DOHH2 (cell line): ENCODE measurements at regions not wholly inside any gene's neighbourhood (a gene's known extent, or its start where the extent isn't known, plus 50 kb on each side); places are given as distances from the start of the nearest gene placed in this dataset.

Experiments
- H3F3A ChIP-seq: fragments of 200-600 bp; sonication (generic), shearing (Covaris generic); 2 replicates; pipeline ENCODE4 v1.6.0; 2016; ENCODE audit warnings: antibody characterized with exemption, mild to moderate bottlenecking; ENCODE audit not compliant: control insufficient read depth, insufficient read depth
- H3K27ac ChIP-seq: fragments of 200-600 bp; sonication (generic); 2 replicates; pipeline ENCODE4 v1.5.1; 2014; ENCODE audit warnings: low read depth, mild to moderate bottlenecking, low read length, moderate library complexity
- H3K27me3 ChIP-seq: fragments of 200-600 bp; sonication (generic); 2 replicates; pipeline ENCODE4 v1.6.1; 2014; ENCODE audit warnings: mild to moderate bottlenecking, low read length, mixed read lengths; ENCODE audit not compliant: control insufficient read depth
- H3K36me3 ChIP-seq: fragments of 200-600 bp; sonication (generic); 2 replicates; pipeline ENCODE4 v1.6.1; 2014; ENCODE audit warnings: mild to moderate bottlenecking, low read length, moderate library complexity, mixed read lengths; ENCODE audit not compliant: control insufficient read depth
- H3K4me1 ChIP-seq: fragments of 200-600 bp; sonication (generic); 2 replicates; pipeline ENCODE4 v1.6.1; 2014; ENCODE audit warnings: mild to moderate bottlenecking, low read length, mixed read lengths; ENCODE audit not compliant: control insufficient read depth
- H3K4me2 ChIP-seq: fragments of 200-600 bp; sonication (generic); 2 replicates; pipeline ENCODE4 v1.6.0; 2014; ENCODE audit warnings: mild to moderate bottlenecking, low read length, moderate library complexity
- H3K4me3 ChIP-seq: fragments of 200-600 bp; sonication (generic); 2 replicates; pipeline ENCODE4 v1.5.1; 2014; ENCODE audit warnings: mild to moderate bottlenecking, low read length, mixed read lengths
- H3K79me2 ChIP-seq: fragments of 200-600 bp; sonication (generic); 2 replicates; pipeline ENCODE4 v1.6.1; 2014; ENCODE audit warnings: mild to moderate bottlenecking, low read length, mixed read lengths; ENCODE audit not compliant: control insufficient read depth
- H3K9me2 ChIP-seq: fragments of 200-600 bp; sonication (generic); replicated peaks from 2 replicates; pipeline ENCODE4 v1.6.1; 2014; ENCODE audit warnings: mild to moderate bottlenecking, low read length, mixed read lengths; ENCODE audit not compliant: control insufficient read depth
- H3K9me3 ChIP-seq: fragments of 200-600 bp; sonication (generic); 2 replicates; pipeline ENCODE4 v1.6.1; 2014; ENCODE audit warnings: antibody characterized with exemption, low read length, mixed read lengths; ENCODE audit not compliant: control insufficient read depth, insufficient read depth
- H4K20me1 ChIP-seq: fragments of 200-600 bp; sonication (generic); 2 replicates; pipeline ENCODE4 v1.6.0; 2014; ENCODE audit warnings: low read depth, mild to moderate bottlenecking, antibody characterized with exemption, low read length, moderate library complexity; ENCODE audit not compliant: control insufficient read depth, insufficient read depth
- CTCF ChIP-seq: fragments of 200-600 bp; sonication (generic); IDR thresholded peaks from one replicate; pipeline ENCODE4 v1.5.1; 2014; ENCODE audit warnings: antibody characterized with exemption, mild to moderate bottlenecking, low read depth, low read length; ENCODE audit not compliant: poor library complexity, severe bottlenecking
- EZH2phosphoT487 ChIP-seq: fragments of 200-600 bp; sonication (generic); IDR thresholded peaks from 2 replicates; pipeline ENCODE4 v1.6.1; 2017; ENCODE audit warnings: borderline replicate concordance, mild to moderate bottlenecking, antibody characterized with exemption, low read length, moderate library complexity, mixed read lengths

GRCh38 chr12:114992443-114992842, 308.5 kb upstream of the TBX3 start:
- H3K36me3 ChIP-seq: no peaks in the 10 kb centered on the region
- no peaks in the 10 kb centered on the region for H3K4me1 ChIP-seq
- TF ChIP-seq CTCF: no peak
- no peak for TF ChIP-seq EZH2phosphoT487
- no peak overlapping the region for H3K4me3 ChIP-seq
- H3K27me3 ChIP-seq: no peaks in the 10 kb centered on the region
- H3K4me2 ChIP-seq: no peak overlapping the region
- H4K20me1 ChIP-seq: no peaks in the 10 kb centered on the region
- no peaks in the 10 kb centered on the region for H3K79me2 ChIP-seq
- no peaks in the 10 kb centered on the region for H3K9me2 ChIP-seq
- H3K9me3 ChIP-seq: no peaks in the 10 kb centered on the region
- no peaks in the 10 kb centered on the region for H3F3A ChIP-seq
- no peak overlapping the region for H3K27ac ChIP-seq

GRCh38 chr12:114990381-114990780, 306.4 kb upstream of the TBX3 start:
- Histone ChIP-seq H3K9me2 (no peaks in the 10 kb centered on the region), H3K4me2 (no peak overlapping the region), H3K79me2 (no peaks in the 10 kb centered on the region), H3K27ac (no peak overlapping the region), H3K36me3 (no peaks in the 10 kb centered on the region), H3K27me3 (no peaks in the 10 kb centered on the region), H3F3A (no peaks in the 10 kb centered on the region), H4K20me1 (no peaks in the 10 kb centered on the region), H3K9me3 (no peaks in the 10 kb centered on the region), H3K4me1 (no peaks in the 10 kb centered on the region), H3K4me3 (no peak overlapping the region)
- TF ChIP-seq CTCF (no peak), EZH2phosphoT487 (no peak)

GRCh38 chr12:114986849-114987248, 302.9 kb upstream of the TBX3 start:
- Histone ChIP-seq H3K79me2 (no peaks in the 10 kb centered on the region), H3K4me2 (no peak overlapping the region), H3F3A (no peaks in the 10 kb centered on the region), H3K9me2 (no peaks in the 10 kb centered on the region), H3K36me3 (no peaks in the 10 kb centered on the region), H3K4me3 (no peak overlapping the region), H4K20me1 (no peaks in the 10 kb centered on the region), H3K9me3 (no peaks in the 10 kb centered on the region), H3K4me1 (no peaks in the 10 kb centered on the region), H3K27ac (no peak overlapping the region), H3K27me3 (no peaks in the 10 kb centered on the region)
- no peak for TF ChIP-seq EZH2phosphoT487
- no peak for TF ChIP-seq CTCF
